Psoas muscle (tissue), 7 donors: ENCODE measurements at regions not wholly inside any gene's neighbourhood (a gene's known extent, or its start where the extent isn't known, plus 50 kb on each side); places are given as distances from the start of the nearest gene placed in this dataset.

Experiments
- ATAC-seq, 4 donors: fragments of 200-7000 bp; cut with Tn5 transposase; one replicate each; pipeline ENCODE4 v1.9.1; 2020; ENCODE audit warnings: moderate library complexity in 3 of 4, mild to moderate bottlenecking in 2 of 4
- DNase-seq, 2 donors: peaks; one replicate each; pipeline ENCODE4 v3.0.0-alpha.2; 2020
- H3K27ac ChIP-seq: fragments of 200-600 bp; one replicate; pipeline ENCODE4 v1.8.0; 2022
- H3K27me3 ChIP-seq, 3 donors: fragments of 200-600 bp in 1 of 3; one replicate each; pipeline versions ENCODE4 v1.6.1 to v1.8.0; 2013 to 2022; ENCODE audit warnings: low read length in 2 of 3, mild to moderate bottlenecking in 2 of 3, moderate library complexity in 1 of 3; ENCODE audit not compliant: insufficient read depth in 3 of 3
- H3K36me3 ChIP-seq, 2 donors: fragments of 200-600 bp in 1 of 2; one replicate each; pipeline versions ENCODE4 v1.6.1 to v1.8.0; 2013 to 2022; ENCODE audit warnings: low read depth in 1 of 2, mild to moderate bottlenecking in 1 of 2, moderate library complexity in 1 of 2; ENCODE audit not compliant: insufficient read depth in 1 of 2
- H3K4me1 ChIP-seq: fragments of 200-600 bp; one replicate; pipeline ENCODE4 v1.8.0; 2022
- H3K4me3 ChIP-seq: fragments of 200-600 bp; one replicate; pipeline ENCODE4 v1.8.0; 2022; ENCODE audit warnings: mild to moderate bottlenecking
- H3K9me3 ChIP-seq: fragments of 200-600 bp; one replicate; pipeline ENCODE4 v1.8.0; 2022
- CTCF ChIP-seq: fragments of 200-600 bp; IDR thresholded peaks from one replicate; pipeline ENCODE4 v1.8.0; 2022; ENCODE audit warnings: antibody characterized with exemption
- WGBS, 3 donors: extraction: QIAGEN DNeasy Blood & Tissue Kit; methylation state at CpG; one replicate each; pipeline versions ENCODE4 v1.1.6 to v1.1.7; 2013; 5-methylcytosine and 5-hydroxymethylcytosine counted together
- intact Hi-C, 2 donors: fragments of 100-400 bp; cut with DNase I; formaldehyde crosslinking; loops; one replicate each; pipeline versions ENCODE4 v1.11.0 to v1.14.2; 2022
- donor health status: healthy with polysubstance abuse.
- donor health status: DM: no; HTN: no; CAD: no; lungs with moderate emphysema.
- donor health status: Bipolar disorder and iron deficiency.
- donor health status: healthy.
- donor health status: DM: yes; HTN: yes; CAD: no.
- donor health status: DM: no; HTN: no; CAD: no.
- donor health status: DM: yes; HTN: yes; CAD: no.

- no peak overlapping the region for H3K27ac ChIP-seq
- peaks cover 6% of the 10 kb centered on the region for H3K4me1 ChIP-seq
- no peaks in the 10 kb centered on the region for H3K36me3 ChIP-seq
- 68 to 79% (median 70%) methylated on average over 1 of the region's 1 CpG for WGBS, 3 donors
- no peak overlapping the region for H3K4me3 ChIP-seq
- TF ChIP-seq CTCF, result no peak
- H3K27me3 ChIP-seq, result no peaks in the 10 kb centered on the region
- ATAC-seq (no peak), DNase-seq (no peak)
- intact Hi-C loops, result no loop called here
- H3K9me3 ChIP-seq, result no peaks in the 10 kb centered on the region
Measured at GRCh38 chr13:44135566-44135965, 238.1 kb upstream of the SERP2 start.

- no peak overlapping the region for H3K27ac ChIP-seq
- no peak overlapping the region for H3K4me3 ChIP-seq
- no peaks in the 10 kb centered on the region for H3K36me3 ChIP-seq
- 68 to 72% (median 69%) methylated on average over 5 of the region's 5 CpGs for WGBS, 3 donors
- DNase-seq (no peak), ATAC-seq (no peak)
- H3K9me3 ChIP-seq, result no peaks in the 10 kb centered on the region
- H3K4me1 ChIP-seq, result peaks cover 14% of the 10 kb centered on the region
- TF ChIP-seq CTCF, result no peak
- intact Hi-C loops, result no loop called here
- no peaks in the 10 kb centered on the region for H3K27me3 ChIP-seq
Measured at GRCh38 chr13:44136696-44137268, 236.8 kb upstream of the SERP2 start.

GRCh38 chr13:44137466-44137865 lies 236.2 kb upstream of the SERP2 start:
- Histone ChIP-seq H3K4me1 (peaks cover 10% of the 10 kb centered on the region), H3K9me3 (no peaks in the 10 kb centered on the region), H3K27ac (no peak overlapping the region), H3K36me3 (no peaks in the 10 kb centered on the region), H3K4me3 (no peak overlapping the region), H3K27me3 (no peaks in the 10 kb centered on the region)
- no peak for TF ChIP-seq CTCF
- no peak for DNase-seq
- WGBS, 3 donors, result 92 to 96% (median 94%) methylated on average over 1 of the region's 1 CpG
- no peak for ATAC-seq
- intact Hi-C loops, result no loop called here

- ATAC-seq, result no peak
- Histone ChIP-seq H3K27me3 (no peaks in the 10 kb centered on the region), H3K4me3 (no peak overlapping the region), H3K27ac (no peak overlapping the region), H3K36me3 (no peaks in the 10 kb centered on the region), H3K9me3 (no peaks in the 10 kb centered on the region), H3K4me1 (peaks cover 13% of the 10 kb centered on the region)
- TF ChIP-seq CTCF, result no peak
- 81 to 91% (median 86%) methylated on average over 7 of the region's 7 CpGs for WGBS, 3 donors
- intact Hi-C loops, result loop anchor here in 1 of 2 donors (5.0 kb wide), 2 partner anchors 97 to 297 kb away; no protein-coding TSS in a partner anchor
- no peak for DNase-seq
Measured at GRCh38 chr13:44140146-44140545, 233.5 kb upstream of the SERP2 start.
